Spleen (tissue), 7 donors: ENCODE measurements at regions not wholly inside any gene's neighbourhood (a gene's known extent, or its start where the extent isn't known, plus 50 kb on each side); places are given as distances from the start of the nearest gene placed in this dataset.

Experiments
- CTCF ChIP-seq, 11 experiments: fragments of 200-600 bp in 7 of 11; fragments of 450-650 bp in 4 of 11; sonication (generic) in 4 of 11; IDR thresholded peaks in 8 of 11; conservative IDR thresholded peaks in 3 of 11; 1 replicate in 7 of 11; 2 replicates in 4 of 11; pipeline versions ENCODE4 v1.4.0 to v1.8.0; 2016 to 2021; ENCODE audit warnings: antibody characterized with exemption in 11 of 11, inconsistent platforms in 4 of 11, mild to moderate bottlenecking in 1 of 11
- POLR2A ChIP-seq, 3 donors: fragments of 450-650 bp; IDR thresholded peaks; one replicate each; pipeline ENCODE4 v1.5.1; 2017; ENCODE audit warnings: antibody characterized with exemption in 3 of 3, mild to moderate bottlenecking in 1 of 3
- donor health status: DM: no; HTN: no; CAD: no; lungs with moderate emphysema.
- donor health status: DM: no; HTN: no; CAD: no.
- donor health status: DM: no; HTN: no; CAD: no.

- TF ChIP-seq CTCF (IDR thresholded peaks at IDR 0.05 in 8 of 11, conservative IDR thresholded peaks at IDR 0.05 in 3 of 11) = no peak
- no peak for TF ChIP-seq POLR2A (IDR thresholded peaks at IDR 0.05)
These were observed 513.0 kb downstream of the PTPRC start for GRCh38 chr1:199151634-199152425.
